ENCODE measurements at regions not wholly inside any gene's neighbourhood (a gene's known extent, or its start where the extent isn't known, plus 50 kb on each side); places are given as distances from the start of the nearest gene placed in this dataset.

DNA sequence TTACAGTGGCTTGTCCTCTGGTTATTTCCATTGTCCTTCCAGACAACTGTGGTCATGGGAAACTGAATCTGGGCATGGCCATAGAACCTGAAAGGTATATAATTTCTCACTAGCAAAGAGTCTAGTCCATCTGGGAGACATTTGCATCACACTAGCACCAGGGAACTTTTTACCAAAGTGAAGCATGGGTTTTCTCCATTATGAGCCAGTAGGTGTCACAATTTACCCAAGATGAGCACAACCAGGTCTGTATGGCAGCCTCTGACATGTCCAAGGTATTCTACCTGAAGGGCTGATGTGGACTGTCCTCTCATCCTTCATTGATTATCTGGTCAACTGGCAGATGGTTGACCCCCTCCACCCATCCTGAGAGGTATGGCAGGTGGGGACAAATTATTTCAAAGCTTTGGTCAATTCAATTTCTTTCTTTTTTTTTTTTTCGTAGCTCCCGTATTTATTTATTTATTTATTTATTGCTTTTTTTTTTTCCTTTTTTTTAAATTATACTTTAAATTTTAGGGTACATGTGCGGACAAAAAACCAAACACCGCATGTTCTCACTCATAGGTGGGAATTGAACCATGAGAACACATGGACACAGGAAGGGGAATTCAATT, 425.9 kb downstream of the TMEM135 start:
- no peaks in the 10 kb centered on the region for H3K9me3 ChIP-seq
- ATAC-seq (no peak), DNase-seq (no peak)
- intact Hi-C loops (cut with DNase I) = no loop called here
- no peak overlapping the region for H3K4me3 ChIP-seq
- no peaks in the 10 kb centered on the region for H3K27me3 ChIP-seq (ENCODE audit: insufficient read depth in 3 of 3, low read length in 2 of 3)
- H3K27ac ChIP-seq = no peak overlapping the region
- H3K36me3 ChIP-seq (ENCODE audit: insufficient read depth in 1 of 2, low read depth in 1 of 2) = no peaks in the 10 kb centered on the region
- no peaks in the 10 kb centered on the region for H3K4me1 ChIP-seq
- 88 to 92% (median 90%) methylated on average over 4 of the region's 4 CpGs for WGBS, 3 donors
- TF ChIP-seq, protein P1, sequence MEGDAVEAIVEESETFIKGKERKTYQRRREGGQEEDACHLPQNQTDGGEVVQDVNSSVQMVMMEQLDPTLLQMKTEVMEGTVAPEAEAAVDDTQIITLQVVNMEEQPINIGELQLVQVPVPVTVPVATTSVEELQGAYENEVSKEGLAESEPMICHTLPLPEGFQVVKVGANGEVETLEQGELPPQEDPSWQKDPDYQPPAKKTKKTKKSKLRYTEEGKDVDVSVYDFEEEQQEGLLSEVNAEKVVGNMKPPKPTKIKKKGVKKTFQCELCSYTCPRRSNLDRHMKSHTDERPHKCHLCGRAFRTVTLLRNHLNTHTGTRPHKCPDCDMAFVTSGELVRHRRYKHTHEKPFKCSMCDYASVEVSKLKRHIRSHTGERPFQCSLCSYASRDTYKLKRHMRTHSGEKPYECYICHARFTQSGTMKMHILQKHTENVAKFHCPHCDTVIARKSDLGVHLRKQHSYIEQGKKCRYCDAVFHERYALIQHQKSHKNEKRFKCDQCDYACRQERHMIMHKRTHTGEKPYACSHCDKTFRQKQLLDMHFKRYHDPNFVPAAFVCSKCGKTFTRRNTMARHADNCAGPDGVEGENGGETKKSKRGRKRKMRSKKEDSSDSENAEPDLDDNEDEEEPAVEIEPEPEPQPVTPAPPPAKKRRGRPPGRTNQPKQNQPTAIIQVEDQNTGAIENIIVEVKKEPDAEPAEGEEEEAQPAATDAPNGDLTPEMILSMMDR (IDR thresholded peaks at IDR 0.05) = no peak

DNA sequence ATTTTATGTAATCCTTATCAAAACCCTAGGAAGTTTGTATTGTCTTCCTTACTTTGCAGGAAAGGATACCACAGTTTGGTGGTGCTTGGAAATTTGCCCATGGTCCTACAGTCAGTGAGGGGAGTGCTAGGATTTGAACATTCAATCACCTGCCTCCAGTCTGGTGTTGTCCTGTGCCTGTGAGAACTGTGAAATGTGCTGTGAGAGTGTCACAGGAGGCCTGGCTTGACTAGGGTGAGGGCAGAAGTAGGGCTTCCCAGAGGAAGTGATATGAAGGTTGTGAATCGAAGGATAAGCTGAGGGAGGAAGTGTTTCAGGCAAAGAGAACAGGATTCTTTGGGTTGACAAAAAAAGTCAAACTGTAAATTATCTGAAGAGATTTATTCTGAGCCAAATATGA, 424.4 kb downstream of the TMEM135 start:
- no peak overlapping the region for H3K4me3 ChIP-seq
- no peak for DNase-seq
- H3K27ac ChIP-seq = no peak overlapping the region
- no peaks in the 10 kb centered on the region for H3K4me1 ChIP-seq
- TF ChIP-seq, protein P1 (IDR thresholded peaks at IDR 0.05) = no peak
- H3K9me3 ChIP-seq = no peaks in the 10 kb centered on the region
- no peaks in the 10 kb centered on the region for H3K36me3 ChIP-seq (ENCODE audit: insufficient read depth in 1 of 2, low read depth in 1 of 2)
- ATAC-seq = no peak
- 59 to 85% (median 60%) methylated on average over 1 of the region's 1 CpG for WGBS, 3 donors
- no peaks in the 10 kb centered on the region for H3K27me3 ChIP-seq (ENCODE audit: insufficient read depth in 3 of 3, low read length in 2 of 3)
- intact Hi-C loops (cut with DNase I) = no loop called here

DNA sequence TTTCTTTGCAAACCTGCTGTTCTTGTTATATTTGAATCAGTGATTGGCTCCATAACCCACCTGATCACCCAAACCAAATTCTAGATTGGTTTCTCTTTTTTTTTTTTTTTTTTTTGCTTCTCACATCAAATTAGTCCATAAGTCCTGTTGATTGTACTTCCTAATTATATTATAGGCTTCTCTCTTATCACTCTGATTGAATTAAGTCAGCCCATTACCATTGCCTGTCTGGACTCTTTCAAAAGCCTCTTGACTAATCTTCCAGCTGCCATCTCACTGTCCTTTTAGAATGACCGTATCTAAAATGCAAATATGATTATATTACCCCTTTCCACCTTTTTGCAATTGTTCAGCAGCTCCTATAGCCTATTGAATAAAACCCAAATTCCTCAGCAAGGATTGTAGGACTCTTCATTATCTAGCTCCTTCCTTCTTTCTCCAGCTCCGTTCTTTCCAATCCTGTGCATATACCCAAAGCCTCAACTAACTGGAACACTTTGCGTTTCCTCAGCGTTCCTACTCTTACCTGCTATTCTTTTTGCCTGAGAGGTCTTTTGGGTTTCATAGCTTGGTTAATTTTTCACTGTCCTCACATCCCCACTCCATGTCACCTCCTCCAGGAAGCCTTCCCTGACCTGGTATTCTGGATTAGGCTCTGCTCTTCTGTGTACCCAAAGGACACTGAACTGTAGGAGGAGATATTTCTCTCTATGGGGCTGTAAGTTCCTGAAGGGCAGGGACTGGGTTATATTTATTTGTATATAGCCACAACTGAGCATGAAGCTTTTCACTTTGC, 423.3 kb downstream of the TMEM135 start:
- ATAC-seq (no peak), DNase-seq (no peak)
- intact Hi-C loops (cut with DNase I) = no loop called here
- H3K4me3 ChIP-seq = no peak overlapping the region
- H3K4me1 ChIP-seq = no peaks in the 10 kb centered on the region
- no peaks in the 10 kb centered on the region for H3K36me3 ChIP-seq (ENCODE audit: insufficient read depth in 1 of 2, low read depth in 1 of 2)
- no peaks in the 10 kb centered on the region for H3K27me3 ChIP-seq (ENCODE audit: insufficient read depth in 3 of 3, low read length in 2 of 3)
- no peak overlapping the region for H3K27ac ChIP-seq
- WGBS, 3 donors = 89 to 91% (median 90%) methylated on average over 4 of the region's 4 CpGs
- no peaks in the 10 kb centered on the region for H3K9me3 ChIP-seq
- TF ChIP-seq, protein P1 (IDR thresholded peaks at IDR 0.05) = no peak

DNA sequence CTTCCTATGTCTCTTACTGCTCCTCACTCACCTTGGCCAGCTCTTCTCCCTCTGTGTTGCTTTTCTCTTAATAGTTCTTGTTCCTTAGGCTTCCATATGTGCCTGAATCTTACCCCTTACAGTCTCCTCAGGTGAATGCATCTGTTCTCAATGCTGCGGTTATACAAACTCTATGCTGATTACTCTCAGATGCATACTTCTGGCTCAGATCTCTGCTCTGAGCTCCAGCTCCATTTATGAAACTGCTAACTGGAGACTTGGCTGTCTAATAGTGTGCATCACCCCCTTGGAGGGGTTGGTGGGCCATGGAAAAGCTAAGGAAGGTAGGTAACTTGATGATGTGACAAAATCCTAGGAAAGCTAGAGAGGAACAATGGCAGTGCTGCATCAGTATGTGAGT, 422.5 kb downstream of the TMEM135 start:
- no peak overlapping the region for H3K27ac ChIP-seq
- H3K4me1 ChIP-seq = no peaks in the 10 kb centered on the region
- no peak overlapping the region for H3K4me3 ChIP-seq
- WGBS, 3 donors = 82 to 86% (median 83%) methylated on average over 1 of the region's 1 CpG
- DNase-seq (no peak), ATAC-seq (no peak)
- no peaks in the 10 kb centered on the region for H3K27me3 ChIP-seq (ENCODE audit: insufficient read depth in 3 of 3, low read length in 2 of 3)
- intact Hi-C loops (cut with DNase I) = no loop called here
- H3K36me3 ChIP-seq (ENCODE audit: insufficient read depth in 1 of 2, low read depth in 1 of 2) = no peaks in the 10 kb centered on the region
- no peaks in the 10 kb centered on the region for H3K9me3 ChIP-seq
- TF ChIP-seq, protein P1 (IDR thresholded peaks at IDR 0.05) = no peak

Data from psoas muscle (tissue), 7 donors.